ENCODE measurements at regions not wholly inside any gene's neighbourhood (a gene's known extent, or its start where the extent isn't known, plus 50 kb on each side); places are given as distances from the start of the nearest gene placed in this dataset.

- in situ Hi-C loops (cut with MboI; ENCODE audit: low pct_unique_long_range_greater_than_20kb, low sequenced_read_pairs), result no loop called here
- no peak for DNase-seq
Measured at GRCh38 chr2:6747433-6747832, 118.3 kb downstream of the CMPK2 start.

GRCh38 chr2:6748406-6749067 lies 117.2 kb downstream of the CMPK2 start:
- in situ Hi-C loops (cut with MboI; ENCODE audit: low pct_unique_long_range_greater_than_20kb, low sequenced_read_pairs), result no loop called here
- no peak for DNase-seq

GRCh38 chr2:6749962-6750361 lies 115.7 kb downstream of the CMPK2 start:
- in situ Hi-C loops (cut with MboI; ENCODE audit: low pct_unique_long_range_greater_than_20kb, low sequenced_read_pairs), result no loop called here
- no peak for DNase-seq

- in situ Hi-C loops (cut with MboI; ENCODE audit: low pct_unique_long_range_greater_than_20kb, low sequenced_read_pairs), result no loop called here
- no peak for DNase-seq
Measured at GRCh38 chr2:6750411-6751158, 115.1 kb downstream of the CMPK2 start.

- in situ Hi-C loops (cut with MboI; ENCODE audit: low pct_unique_long_range_greater_than_20kb, low sequenced_read_pairs), result no loop called here
- DNase-seq, result no peak
Measured at GRCh38 chr2:6754419-6754818, 111.3 kb downstream of the CMPK2 start.

GRCh38 chr2:6755456-6755855 lies 110.3 kb downstream of the CMPK2 start:
- in situ Hi-C loops (cut with MboI; ENCODE audit: low pct_unique_long_range_greater_than_20kb, low sequenced_read_pairs), result no loop called here
- no peak for DNase-seq

GRCh38 chr2:6757215-6757614 lies 108.5 kb downstream of the CMPK2 start:
- no peak for DNase-seq
- in situ Hi-C loops (cut with MboI; ENCODE audit: low pct_unique_long_range_greater_than_20kb, low sequenced_read_pairs), result no loop called here

- in situ Hi-C loops (cut with MboI; ENCODE audit: low pct_unique_long_range_greater_than_20kb, low sequenced_read_pairs), result no loop called here
- DNase-seq, result no peak
Measured at GRCh38 chr2:6759689-6760088, 106.0 kb downstream of the CMPK2 start.

GRCh38 chr2:6760132-6760531 lies 105.6 kb downstream of the CMPK2 start:
- in situ Hi-C loops (cut with MboI; ENCODE audit: low pct_unique_long_range_greater_than_20kb, low sequenced_read_pairs), result no loop called here
- no peak for DNase-seq

- in situ Hi-C loops (cut with MboI; ENCODE audit: low pct_unique_long_range_greater_than_20kb, low sequenced_read_pairs), result no loop called here
- no peak for DNase-seq
Measured at GRCh38 chr2:6764968-6765723, 100.6 kb downstream of the CMPK2 start.

GRCh38 chr2:6769346-6769745 lies 96.4 kb downstream of the CMPK2 start:
- no peak for DNase-seq
- in situ Hi-C loops (cut with MboI; ENCODE audit: low pct_unique_long_range_greater_than_20kb, low sequenced_read_pairs), result no loop called here

- in situ Hi-C loops (cut with MboI; ENCODE audit: low pct_unique_long_range_greater_than_20kb, low sequenced_read_pairs), result no loop called here
- no peak for DNase-seq
Measured at GRCh38 chr2:6770006-6770405, 95.7 kb downstream of the CMPK2 start.

GRCh38 chr2:6771634-6772611 lies 93.8 kb downstream of the CMPK2 start:
- no peak for DNase-seq
- in situ Hi-C loops (cut with MboI; ENCODE audit: low pct_unique_long_range_greater_than_20kb, low sequenced_read_pairs), result no loop called here

GRCh38 chr2:6773007-6773693 lies 92.6 kb downstream of the CMPK2 start:
- in situ Hi-C loops (cut with MboI; ENCODE audit: low pct_unique_long_range_greater_than_20kb, low sequenced_read_pairs), result no loop called here
- DNase-seq, result peak; percentile 63

GRCh38 chr2:6773694-6774044 lies 92.0 kb downstream of the CMPK2 start:
- in situ Hi-C loops (cut with MboI; ENCODE audit: low pct_unique_long_range_greater_than_20kb, low sequenced_read_pairs), result no loop called here
- DNase-seq, result no peak

- DNase-seq, result no peak
- in situ Hi-C loops (cut with MboI; ENCODE audit: low pct_unique_long_range_greater_than_20kb, low sequenced_read_pairs), result no loop called here
Measured at GRCh38 chr2:6776125-6776524, 89.6 kb downstream of the CMPK2 start.

GRCh38 chr2:6777626-6778025 lies 88.1 kb downstream of the CMPK2 start:
- in situ Hi-C loops (cut with MboI; ENCODE audit: low pct_unique_long_range_greater_than_20kb, low sequenced_read_pairs), result no loop called here
- no peak for DNase-seq

GRCh38 chr2:6780765-6781274 lies 84.9 kb downstream of the CMPK2 start:
- DNase-seq, result peak; percentile 79
- in situ Hi-C loops (cut with MboI; ENCODE audit: low pct_unique_long_range_greater_than_20kb, low sequenced_read_pairs), result no loop called here
